IMR-90 (cell line): ENCODE measurements at regions not wholly inside any gene's neighbourhood (a gene's known extent, or its start where the extent isn't known, plus 50 kb on each side); places are given as distances from the start of the nearest gene placed in this dataset.

ENCODE experiments used
- ATAC-seq: fragments of 200-7000 bp; cut with Tn5 transposase; 2 replicates; pipeline ENCODE4 v1.9.1; 2020; ENCODE audit warnings: low read depth, mild to moderate bottlenecking, moderate library complexity
- BruUV-seq: library from RNA; stranded (reverse); fragments of 400-500 nt; replicated peaks from 2 replicates; lab custom pipeline; 2021; lab: Mats Ljungman, UMichigan
- CTCF ChIA-PET: fragments of 300-600 bp; formaldehyde crosslinking; extraction: SDS; loops from one replicate; lab custom pipeline; 2021; ENCODE audit warnings: antibody characterized with exemption; lab: Yijun Ruan, JAX
- POLR2A ChIA-PET: fragments of 300-600 bp; sonication (Branson Sonifier 250); formaldehyde crosslinking; loops from one replicate; lab custom pipeline; 2022; ENCODE audit warnings: antibody characterized with exemption; ENCODE audit not compliant: unreplicated experiment; lab: Charles Lee
- DNase-seq: peaks from one replicate; pipeline ENCODE4 v3.0.0; 2013
- H2AFZ ChIP-seq: replicated peaks from 2 replicates; pipeline ENCODE3; 2013; ENCODE audit warnings: low read length, mild to moderate bottlenecking; ENCODE audit not compliant: poor library complexity
- H2AK5ac ChIP-seq: 2 replicates; pipeline ENCODE4 v1.6.1; 2013; ENCODE audit warnings: low read depth, low read length, inconsistent platforms
- H2AK9ac ChIP-seq: replicated peaks from 2 replicates; pipeline ENCODE3; 2013; ENCODE audit warnings: mild to moderate bottlenecking, low read depth, low read length, moderate library complexity; ENCODE audit not compliant: poor library complexity
- H2BK120ac ChIP-seq: 2 replicates; pipeline ENCODE4 v1.6.1; 2013; ENCODE audit warnings: low read depth, low read length, inconsistent platforms
- H2BK15ac ChIP-seq: 3 replicates; pipeline ENCODE4 v1.6.1; 2013; ENCODE audit warnings: low read depth, low read length, inconsistent platforms
- H2BK20ac ChIP-seq: 2 replicates; pipeline ENCODE4 v1.6.1; 2013; ENCODE audit warnings: low read depth, mild to moderate bottlenecking, inconsistent platforms, low read length, moderate library complexity
- H2BK5ac ChIP-seq: 2 replicates; pipeline ENCODE4 v1.6.1; 2013; ENCODE audit warnings: mild to moderate bottlenecking, low read depth, low read length, inconsistent platforms; ENCODE audit not compliant: poor library complexity, severe bottlenecking
- H3K14ac ChIP-seq: replicated peaks from 2 replicates; pipeline ENCODE4 v1.6.1; 2013; ENCODE audit warnings: low read depth, low read length, inconsistent platforms
- H3K18ac ChIP-seq: 2 replicates; pipeline ENCODE4 v1.6.1; 2013; ENCODE audit warnings: low read depth, low read length, control low read depth
- H3K23ac ChIP-seq: 2 replicates; pipeline ENCODE4 v1.6.1; 2013; ENCODE audit warnings: low read depth, low read length, inconsistent platforms
- H3K27ac ChIP-seq: 2 replicates; pipeline ENCODE4 v1.5.1; 2013; ENCODE audit warnings: mild to moderate bottlenecking, control low read depth, low read length; ENCODE audit not compliant: insufficient read depth
- H3K27me3 ChIP-seq: 2 replicates; pipeline ENCODE4 v1.6.1; 2013; ENCODE audit warnings: low read length; ENCODE audit not compliant: control insufficient read depth, insufficient read depth
- H3K36me3 ChIP-seq: 2 replicates; pipeline ENCODE4 v1.6.1; 2013; ENCODE audit warnings: low read length, mixed read lengths; ENCODE audit not compliant: control insufficient read depth, insufficient read depth
- H3K4ac ChIP-seq: 2 replicates; pipeline ENCODE4 v1.6.1; 2013; ENCODE audit warnings: low read depth, low read length, inconsistent platforms
- H3K4me1 ChIP-seq: 2 replicates; pipeline ENCODE4 v1.6.1; 2013; ENCODE audit warnings: low read length, mixed read lengths; ENCODE audit not compliant: control insufficient read depth, insufficient read depth
- H3K4me2 ChIP-seq: 2 replicates; pipeline ENCODE4 v1.6.1; 2013; ENCODE audit warnings: low read depth, mild to moderate bottlenecking, control low read depth, low read length, moderate library complexity
- H3K4me3 ChIP-seq: 2 replicates; pipeline ENCODE4 v1.5.1; 2013; ENCODE audit warnings: low read depth, mild to moderate bottlenecking, control low read depth, low read length, moderate library complexity; ENCODE audit not compliant: insufficient read depth
- H3K56ac ChIP-seq: 2 replicates; pipeline ENCODE4 v1.6.1; 2013; ENCODE audit warnings: low read length, inconsistent platforms; ENCODE audit not compliant: insufficient read depth; ENCODE audit errors: extremely low read depth
- H3K79me1 ChIP-seq, 2 experiments: 2 replicates each; pipeline ENCODE4 v1.6.1; 2013; ENCODE audit warnings: low read length in 2 of 2, inconsistent platforms in 1 of 2, low read depth in 1 of 2
- H3K9ac ChIP-seq: 2 replicates; pipeline ENCODE4 v1.6.1; 2013; ENCODE audit warnings: low read depth, low read length, control low read depth
- H3K9me1 ChIP-seq: 2 replicates; pipeline ENCODE4 v1.6.1; 2013; ENCODE audit warnings: low read length, inconsistent platforms; ENCODE audit not compliant: insufficient read depth
- H3K9me3 ChIP-seq: 2 replicates; pipeline ENCODE4 v1.6.1; 2013; ENCODE audit warnings: low read length; ENCODE audit not compliant: control insufficient read depth, insufficient read depth
- H4K20me1 ChIP-seq: 2 replicates; pipeline ENCODE4 v1.6.1; 2013; ENCODE audit warnings: low read length, inconsistent platforms; ENCODE audit not compliant: insufficient read depth
- H4K5ac ChIP-seq: 2 replicates; pipeline ENCODE4 v1.6.1; 2013; ENCODE audit warnings: mild to moderate bottlenecking, low read depth, low read length, control low read depth
- H4K8ac ChIP-seq, 2 experiments: 2 replicates each; pipeline ENCODE4 v1.6.1; 2013; ENCODE audit warnings: low read depth in 2 of 2, low read length in 2 of 2, control low read depth in 1 of 2, inconsistent platforms in 1 of 2
- H4K91ac ChIP-seq: 2 replicates; pipeline ENCODE4 v1.6.1; 2013; ENCODE audit warnings: low read depth, low read length, inconsistent platforms; ENCODE audit not compliant: insufficient read depth
- BHLHE40 ChIP-seq: fragments of 150-350 bp; IDR thresholded peaks from 2 replicates; pipeline ENCODE4 v1.6.1; 2016; ENCODE audit warnings: mild to moderate bottlenecking, low read depth, low read length
- CEBPB ChIP-seq: IDR thresholded peaks from 2 replicates; pipeline ENCODE4 v1.6.1; 2012; ENCODE audit warnings: low read depth, low read length, improper control_type of control experiment
- CHD1 ChIP-seq: IDR thresholded peaks from 2 replicates; pipeline ENCODE4 v1.6.1; 2012; ENCODE audit warnings: low read depth, low read length, improper control_type of control experiment
- ELK1 ChIP-seq: fragments of 150-350 bp; IDR thresholded peaks from 2 replicates; pipeline ENCODE4 v1.6.1; 2016; ENCODE audit warnings: low read depth, mild to moderate bottlenecking, low read length, moderate library complexity, borderline replicate concordance
- FOS ChIP-seq: fragments of 150-350 bp; IDR thresholded peaks from 2 replicates; pipeline ENCODE4 v1.6.1; 2016; ENCODE audit warnings: low read depth, low read length
- MAFK ChIP-seq: IDR thresholded peaks from 2 replicates; pipeline ENCODE4 v1.6.1; 2012; ENCODE audit warnings: low read depth, low read length, improper control_type of control experiment
- MAZ ChIP-seq: IDR thresholded peaks from 2 replicates; pipeline ENCODE4 v1.6.1; 2012; ENCODE audit warnings: low read depth, mild to moderate bottlenecking, low read length, improper control_type of control experiment, moderate library complexity, borderline replicate concordance
- MXI1 ChIP-seq: IDR thresholded peaks from 2 replicates; pipeline ENCODE4 v1.6.1; 2012; ENCODE audit warnings: low read depth, mild to moderate bottlenecking, low read length, moderate library complexity, borderline replicate concordance
- NFE2L2 ChIP-seq: fragments of 150-350 bp; IDR thresholded peaks from 2 replicates; pipeline ENCODE4 v1.6.1; 2016; ENCODE audit warnings: low read depth, mild to moderate bottlenecking, low read length
- POLR2A ChIP-seq: IDR thresholded peaks from 2 replicates; pipeline ENCODE4 v1.6.1; 2012; ENCODE audit warnings: mild to moderate bottlenecking, low read depth, low read length
- RAD21 ChIP-seq: IDR thresholded peaks from 2 replicates; pipeline ENCODE4 v1.6.1; 2012; ENCODE audit warnings: low read length, improper control_type of control experiment
- RCOR1 ChIP-seq: IDR thresholded peaks from 2 replicates; pipeline ENCODE4 v1.6.1; 2012; ENCODE audit warnings: mild to moderate bottlenecking, low read length, improper control_type of control experiment; ENCODE audit not compliant: insufficient replicate concordance
- RFX5 ChIP-seq: IDR thresholded peaks from 2 replicates; pipeline ENCODE4 v1.8.0; 2012; ENCODE audit warnings: low read depth, mild to moderate bottlenecking, low read length, moderate library complexity
- SMC3 ChIP-seq: fragments of 150-350 bp; IDR thresholded peaks from 2 replicates; pipeline ENCODE4 v1.6.1; 2016; ENCODE audit warnings: low read depth, mild to moderate bottlenecking, antibody characterized with exemption, low read length, moderate library complexity
- WGBS, 2 experiments: methylation state at CpG; one replicate each; pipeline versions ENCODE4 v1.1.5 to v1.1.7; 2013; ENCODE audit warnings: missing lambda C conversion rate in 2 of 2; ENCODE audit not compliant: insufficient read length in 1 of 2; ENCODE audit errors: extremely low coverage in 2 of 2; 5-methylcytosine and 5-hydroxymethylcytosine counted together
- dilution Hi-C: fragments of 300-500 bp; cut with HindIII; formaldehyde crosslinking; loops from one replicate; pipeline ENCODE4 v1.14.3; 2018; ENCODE audit warnings: low sequenced_read_pairs; ENCODE audit not compliant: unreplicated experiment
- in situ Hi-C: fragments of 300-500 bp; cut with MboI; formaldehyde crosslinking; loops from 3 replicates; pipeline ENCODE4 v1.14.3; 2019; ENCODE audit warnings: low sequenced_read_pairs, inconsistent platforms, mixed read lengths
- intact Hi-C: fragments of 100-400 bp; cut with micrococcal nuclease; formaldehyde crosslinking; loops from 2 replicates; pipeline ENCODE4 v1.10.0; 2022
- TF ChIP-seq, protein P1 (sequence below): fragments of 150-350 bp; IDR thresholded peaks from 2 replicates; pipeline ENCODE4 v1.6.1; 2017; ENCODE audit warnings: mild to moderate bottlenecking, antibody characterized with exemption, low read length, low read depth
- TF ChIP-seq, protein P2 (sequence below): conservative IDR thresholded peaks from 2 replicates; pipeline ENCODE4 v1.5.1; 2012; ENCODE audit warnings: mild to moderate bottlenecking, low read depth, low read length, improper control_type of control experiment

GRCh38 chr1:81327103-81327710 is 473.5 kb upstream of the ADGRL2 start:
- TF ChIP-seq CEBPB (no peak), RCOR1 (no peak), SMC3 (no peak), CHD1 (no peak), ELK1 (no peak), FOS (no peak), RFX5 (no peak), BHLHE40 (no peak), RAD21 (no peak), MXI1 (no peak), MAZ (no peak), POLR2A (no peak), NFE2L2 (no peak), MAFK (no peak)
- TF ChIP-seq, protein P1, sequence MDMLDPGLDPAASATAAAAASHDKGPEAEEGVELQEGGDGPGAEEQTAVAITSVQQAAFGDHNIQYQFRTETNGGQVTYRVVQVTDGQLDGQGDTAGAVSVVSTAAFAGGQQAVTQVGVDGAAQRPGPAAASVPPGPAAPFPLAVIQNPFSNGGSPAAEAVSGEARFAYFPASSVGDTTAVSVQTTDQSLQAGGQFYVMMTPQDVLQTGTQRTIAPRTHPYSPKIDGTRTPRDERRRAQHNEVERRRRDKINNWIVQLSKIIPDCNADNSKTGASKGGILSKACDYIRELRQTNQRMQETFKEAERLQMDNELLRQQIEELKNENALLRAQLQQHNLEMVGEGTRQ, result no peak
- TF ChIP-seq, protein P2, sequence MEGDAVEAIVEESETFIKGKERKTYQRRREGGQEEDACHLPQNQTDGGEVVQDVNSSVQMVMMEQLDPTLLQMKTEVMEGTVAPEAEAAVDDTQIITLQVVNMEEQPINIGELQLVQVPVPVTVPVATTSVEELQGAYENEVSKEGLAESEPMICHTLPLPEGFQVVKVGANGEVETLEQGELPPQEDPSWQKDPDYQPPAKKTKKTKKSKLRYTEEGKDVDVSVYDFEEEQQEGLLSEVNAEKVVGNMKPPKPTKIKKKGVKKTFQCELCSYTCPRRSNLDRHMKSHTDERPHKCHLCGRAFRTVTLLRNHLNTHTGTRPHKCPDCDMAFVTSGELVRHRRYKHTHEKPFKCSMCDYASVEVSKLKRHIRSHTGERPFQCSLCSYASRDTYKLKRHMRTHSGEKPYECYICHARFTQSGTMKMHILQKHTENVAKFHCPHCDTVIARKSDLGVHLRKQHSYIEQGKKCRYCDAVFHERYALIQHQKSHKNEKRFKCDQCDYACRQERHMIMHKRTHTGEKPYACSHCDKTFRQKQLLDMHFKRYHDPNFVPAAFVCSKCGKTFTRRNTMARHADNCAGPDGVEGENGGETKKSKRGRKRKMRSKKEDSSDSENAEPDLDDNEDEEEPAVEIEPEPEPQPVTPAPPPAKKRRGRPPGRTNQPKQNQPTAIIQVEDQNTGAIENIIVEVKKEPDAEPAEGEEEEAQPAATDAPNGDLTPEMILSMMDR, result no peak
- Histone ChIP-seq H3K27ac (no peak overlapping the region), H3K4me1 (no peaks in the 10 kb centered on the region), H4K8ac (no peak overlapping the region), H4K20me1 (no peaks in the 10 kb centered on the region), H4K91ac (no peak overlapping the region), H2BK15ac (no peak overlapping the region), H2BK20ac (no peak overlapping the region), H3K14ac (no peak overlapping the region), H3K23ac (no peak overlapping the region), H2AFZ (no peak overlapping the region), H3K4me2 (no peak overlapping the region), H3K27me3 (no peaks in the 10 kb centered on the region), H3K9me1 (no peaks in the 10 kb centered on the region), H4K5ac (no peak overlapping the region), H2AK5ac (no peak overlapping the region), H3K4me3 (no peak overlapping the region), H3K56ac (no peak overlapping the region), H3K79me1 (no peaks in the 10 kb centered on the region), H3K9ac (no peak overlapping the region), H3K36me3 (no peaks in the 10 kb centered on the region), H3K18ac (no peak overlapping the region), H2BK5ac (no peak overlapping the region), H2AK9ac (no peak overlapping the region), H2BK120ac (no peak overlapping the region), H3K9me3 (no peaks in the 10 kb centered on the region), H3K4ac (no peak overlapping the region)
- no peak for DNase-seq
- ChIA-PET POLR2A (no interaction called here), CTCF (no interaction called here)
- in situ Hi-C loops (no loop called here), dilution Hi-C loops (no loop called here), intact Hi-C loops (no loop called here)
- BruUV-seq, result no TSS peak
- WGBS, 2 experiments, result no CpG with 5 or more reads among the region's 6 CpGs
- ATAC-seq, result no peak
